CD14-positive monocyte (primary cell): ENCODE measurements at regions not wholly inside any gene's neighbourhood (a gene's known extent, or its start where the extent isn't known, plus 50 kb on each side); places are given as distances from the start of the nearest gene placed in this dataset.

Experiments
- DNase-seq, 3 donors: peaks; one replicate each; pipeline ENCODE4 v3.0.0-alpha.2; 2011 to 2022
- H2AFZ ChIP-seq: 2 replicates; pipeline ENCODE4 v1.6.0; 2012; ENCODE audit warnings: mild to moderate bottlenecking, low read depth, low read length, inconsistent platforms; ENCODE audit not compliant: insufficient read depth, poor library complexity, severe bottlenecking
- H3K27ac ChIP-seq, 2 donors: 1 replicate in 1 of 2; 2 replicates in 1 of 2; pipeline ENCODE4 v1.5.1; 2012 to 2013; ENCODE audit warnings: low read length in 2 of 2, control low read depth in 1 of 2, inconsistent platforms in 1 of 2, low read depth in 1 of 2, mild to moderate bottlenecking in 1 of 2
- H3K27me3 ChIP-seq, 2 donors: one replicate each; pipeline versions ENCODE4 v1.6.0 to v1.6.1; 2011 to 2013; ENCODE audit warnings: low read length in 2 of 2; ENCODE audit not compliant: control insufficient read depth in 2 of 2, insufficient read depth in 2 of 2
- H3K36me3 ChIP-seq, 2 donors: replicated peaks in 1 of 2; 1 replicate in 1 of 2; 2 replicates in 1 of 2; pipeline versions ENCODE4 v1.5.1 to v1.6.1; 2012 to 2013; ENCODE audit warnings: low read length in 2 of 2, control low read depth in 1 of 2, inconsistent platforms in 1 of 2, mild to moderate bottlenecking in 1 of 2; ENCODE audit not compliant: insufficient read depth in 2 of 2, control insufficient read depth in 1 of 2
- H3K4me1 ChIP-seq, 2 donors: 1 replicate in 1 of 2; 2 replicates in 1 of 2; pipeline versions ENCODE4 v1.5.1 to v1.6.1; 2012 to 2013; ENCODE audit warnings: low read length in 2 of 2, control low read depth in 1 of 2, inconsistent platforms in 1 of 2, mild to moderate bottlenecking in 1 of 2, moderate library complexity in 1 of 2; ENCODE audit not compliant: insufficient read depth in 2 of 2, control insufficient read depth in 1 of 2
- H3K4me2 ChIP-seq: replicated peaks from 2 replicates; pipeline ENCODE3; 2012; ENCODE audit warnings: low read length, moderate library complexity, mild to moderate bottlenecking; ENCODE audit not compliant: poor library complexity, severe bottlenecking; ENCODE audit errors: extremely low read depth
- H3K4me3 ChIP-seq, 3 experiments: fragments of 200-600 bp in 1 of 3; sonication (generic) in 1 of 3; replicated peaks in 1 of 3; 1 replicate in 2 of 3; 2 replicates in 1 of 3; pipeline ENCODE4 v1.5.1; 2011 to 2013; ENCODE audit warnings: low read length in 3 of 3, mild to moderate bottlenecking in 3 of 3, control low read depth in 2 of 3, low read depth in 2 of 3, inconsistent platforms in 1 of 3, moderate library complexity in 1 of 3
- H3K79me2 ChIP-seq: 2 replicates; pipeline ENCODE4 v1.6.0; 2012; ENCODE audit warnings: mild to moderate bottlenecking, control low read depth, inconsistent platforms, low read length, moderate library complexity; ENCODE audit not compliant: insufficient read depth
- H3K9ac ChIP-seq: 2 replicates; pipeline ENCODE4 v1.6.0; 2017; ENCODE audit warnings: low read length, mild to moderate bottlenecking; ENCODE audit not compliant: insufficient read depth, poor library complexity, severe bottlenecking
- H3K9me3 ChIP-seq, 2 donors: replicated peaks in 1 of 2; 1 replicate in 1 of 2; 2 replicates in 1 of 2; pipeline versions ENCODE4 v1.5.1 to v1.6.1; 2012 to 2013; ENCODE audit warnings: low read length in 2 of 2, control low read depth in 1 of 2; ENCODE audit not compliant: control insufficient read depth in 1 of 2, insufficient read depth in 1 of 2
- H4K20me1 ChIP-seq: 2 replicates; pipeline ENCODE4 v1.6.0; 2012; ENCODE audit warnings: mild to moderate bottlenecking, low read length, control low read depth, moderate library complexity; ENCODE audit not compliant: insufficient read depth
- H3K27ac Mint-ChIP-seq, 7 donors: one replicate each; pipeline ENCODE4 v1.8.0; 2020; ENCODE audit warnings: mild to moderate bottlenecking in 7 of 7, mixed read lengths in 7 of 7, moderate library complexity in 6 of 7, inconsistent platforms in 2 of 7
- H3K27me3 Mint-ChIP-seq, 3 donors: one replicate each; pipeline ENCODE4 v1.8.0; 2021 to 2022; ENCODE audit warnings: low read depth in 3 of 3, mild to moderate bottlenecking in 3 of 3, mixed read lengths in 3 of 3, moderate library complexity in 3 of 3, inconsistent platforms in 1 of 3
- H3K36me3 Mint-ChIP-seq, 2 donors: one replicate each; pipeline ENCODE4 v1.8.0; 2020; ENCODE audit warnings: mixed read lengths in 2 of 2, inconsistent platforms in 1 of 2, mild to moderate bottlenecking in 1 of 2
- H3K4me1 Mint-ChIP-seq: one replicate; pipeline ENCODE4 v1.8.0; 2020; ENCODE audit warnings: mild to moderate bottlenecking, mixed read lengths
- H3K4me3 Mint-ChIP-seq, 2 donors: one replicate each; pipeline ENCODE4 v1.8.0; 2020; ENCODE audit warnings: mild to moderate bottlenecking in 2 of 2, mixed read lengths in 2 of 2, moderate library complexity in 1 of 2
- H3K9me3 Mint-ChIP-seq, 7 donors: one replicate each; pipeline ENCODE4 v1.8.0; 2020 to 2022; ENCODE audit warnings: mixed read lengths in 7 of 7, mild to moderate bottlenecking in 6 of 7, moderate library complexity in 6 of 7, inconsistent platforms in 2 of 7
- WGBS: methylation state at CpG from one replicate; pipeline ENCODE4 v1.1.5; 2013; ENCODE audit warnings: missing lambda C conversion rate; ENCODE audit not compliant: insufficient coverage; 5-methylcytosine and 5-hydroxymethylcytosine counted together
- intact Hi-C, 2 donors: fragments of 100-400 bp; cut with micrococcal nuclease; formaldehyde crosslinking; loops; one replicate each; pipeline versions ENCODE4 v1.15.0 to v1.15.1; 2023
- TF ChIP-seq, protein P1 (sequence below): fragments of 200-600 bp; IDR thresholded peaks from one replicate; pipeline ENCODE4 v1.8.0; 2022; ENCODE audit warnings: antibody characterized with exemption, mild to moderate bottlenecking

- intact Hi-C loops, result no loop called here
- no peak overlapping the region for H3K4me3 ChIP-seq
- no peak overlapping the region for H3K4me2 ChIP-seq
- H3K36me3 ChIP-seq, result no peaks in the 10 kb centered on the region
- no peaks in the 10 kb centered on the region for H3K27me3 ChIP-seq
- Mint-ChIP-seq H3K27me3 (peaks cover 0 to 2% (median 1%) of the 10 kb centered on the region in 3 donors), H3K36me3 (no peaks in the 10 kb centered on the region), H3K27ac (no peak overlapping the region), H3K4me1 (no peaks in the 10 kb centered on the region), H3K9me3 (peaks cover 8 to 22% (median 11%) of the 10 kb centered on the region in 7 donors), H3K4me3 (no peak overlapping the region)
- H3K79me2 ChIP-seq, result no peaks in the 10 kb centered on the region
- no peaks in the 10 kb centered on the region for H4K20me1 ChIP-seq
- no peak for DNase-seq
- H3K27ac ChIP-seq, result no peak overlapping the region
- TF ChIP-seq, protein P1, sequence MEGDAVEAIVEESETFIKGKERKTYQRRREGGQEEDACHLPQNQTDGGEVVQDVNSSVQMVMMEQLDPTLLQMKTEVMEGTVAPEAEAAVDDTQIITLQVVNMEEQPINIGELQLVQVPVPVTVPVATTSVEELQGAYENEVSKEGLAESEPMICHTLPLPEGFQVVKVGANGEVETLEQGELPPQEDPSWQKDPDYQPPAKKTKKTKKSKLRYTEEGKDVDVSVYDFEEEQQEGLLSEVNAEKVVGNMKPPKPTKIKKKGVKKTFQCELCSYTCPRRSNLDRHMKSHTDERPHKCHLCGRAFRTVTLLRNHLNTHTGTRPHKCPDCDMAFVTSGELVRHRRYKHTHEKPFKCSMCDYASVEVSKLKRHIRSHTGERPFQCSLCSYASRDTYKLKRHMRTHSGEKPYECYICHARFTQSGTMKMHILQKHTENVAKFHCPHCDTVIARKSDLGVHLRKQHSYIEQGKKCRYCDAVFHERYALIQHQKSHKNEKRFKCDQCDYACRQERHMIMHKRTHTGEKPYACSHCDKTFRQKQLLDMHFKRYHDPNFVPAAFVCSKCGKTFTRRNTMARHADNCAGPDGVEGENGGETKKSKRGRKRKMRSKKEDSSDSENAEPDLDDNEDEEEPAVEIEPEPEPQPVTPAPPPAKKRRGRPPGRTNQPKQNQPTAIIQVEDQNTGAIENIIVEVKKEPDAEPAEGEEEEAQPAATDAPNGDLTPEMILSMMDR, result no peak
- 100% methylated on average over 1 of the region's 1 CpG for WGBS
- H3K9ac ChIP-seq, result no peak overlapping the region
- no peak overlapping the region for H2AFZ ChIP-seq
- no peaks in the 10 kb centered on the region for H3K4me1 ChIP-seq
- peaks cover 5 to 12% of the 10 kb centered on the region in 2 donors for H3K9me3 ChIP-seq
Measured at GRCh38 chr2:200150411-200151086, 155.9 kb upstream of the SPATS2L start.

DNA sequence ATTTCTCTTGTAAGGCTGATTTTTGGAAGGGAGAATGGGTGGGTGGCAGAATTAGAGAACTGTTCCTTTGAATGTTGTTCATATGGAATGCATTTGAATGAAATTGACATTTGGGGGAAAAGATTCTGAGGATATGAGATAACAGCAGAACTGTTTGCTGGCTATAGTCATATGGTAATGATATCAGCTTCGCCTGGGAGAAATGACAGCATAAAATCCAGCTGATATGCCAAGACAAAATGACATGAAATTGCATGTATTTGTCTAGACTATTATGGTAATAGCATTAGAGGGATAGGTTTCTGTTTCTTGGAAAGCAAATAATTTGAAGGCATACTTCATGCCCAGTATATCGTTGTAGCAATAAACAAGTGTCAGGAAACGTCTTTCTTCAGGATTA lies 150.8 kb upstream of the SPATS2L start:
- no peak for DNase-seq
- Histone ChIP-seq H3K27ac (no peak overlapping the region), H3K36me3 (no peaks in the 10 kb centered on the region), H3K4me1 (no peaks in the 10 kb centered on the region), H3K9ac (no peak overlapping the region), H3K4me3 (no peak overlapping the region), H3K27me3 (no peaks in the 10 kb centered on the region), H4K20me1 (no peaks in the 10 kb centered on the region), H2AFZ (no peak overlapping the region), H3K79me2 (no peaks in the 10 kb centered on the region), H3K9me3 (peaks cover 5 to 12% of the 10 kb centered on the region in 2 donors), H3K4me2 (no peak overlapping the region)
- Mint-ChIP-seq H3K4me3 (no peak overlapping the region), H3K27ac (no peak overlapping the region), H3K4me1 (no peaks in the 10 kb centered on the region), H3K27me3 (peaks cover 0 to 2% (median 0%) of the 10 kb centered on the region in 3 donors), H3K9me3 (peaks cover 1 to 12% (median 8%) of the 10 kb centered on the region in 7 donors), H3K36me3 (no peaks in the 10 kb centered on the region)
- 100% methylated on average over 1 of the region's 3 CpGs for WGBS
- TF ChIP-seq, protein P1, result no peak
- intact Hi-C loops, result no loop called here
